BJ (cell line): ENCODE measurements at regions not wholly inside any gene's neighbourhood (a gene's known extent, or its start where the extent isn't known, plus 50 kb on each side); places are given as distances from the start of the nearest gene placed in this dataset.
"Not testable (repeated sequence)": the region's sequence is repeated elsewhere in the genome, so short reads cannot be mapped to it uniquely, and the experiment has no call there.

Experiments used
- CTCF ChIA-PET: fragments of 350-600 bp; formaldehyde crosslinking; extraction: SDS; loops from one replicate; lab custom pipeline; 2021; ENCODE audit warnings: antibody characterized with exemption, inconsistent platforms; lab: Yijun Ruan, JAX
- POLR2A ChIA-PET: fragments of 300-600 bp; sonication (Branson Sonifier 250); formaldehyde crosslinking; extraction: SDS; loops from one replicate; lab custom pipeline; 2021; ENCODE audit warnings: antibody characterized with exemption; lab: Charles Lee
- DNase-seq: peaks from one replicate; pipeline ENCODE4 v3.0.0-alpha.2; 2011; ENCODE audit warnings: low read depth
- H3K27me3 ChIP-seq: 2 replicates; pipeline ENCODE4 v1.6.0; 2011; ENCODE audit warnings: low read length; ENCODE audit not compliant: control insufficient read depth, insufficient read depth
- H3K36me3 ChIP-seq: 2 replicates; pipeline ENCODE4 v1.5.1; 2011; ENCODE audit warnings: low read length; ENCODE audit not compliant: control insufficient read depth, insufficient read depth
- H3K4me3 ChIP-seq: 2 replicates; pipeline ENCODE4 v1.5.1; 2011; ENCODE audit warnings: low read depth, mild to moderate bottlenecking, control low read depth, low read length
- TF ChIP-seq, protein P1 (sequence below): IDR thresholded peaks from 2 replicates; pipeline ENCODE4 v1.5.1; 2011; ENCODE audit warnings: low read depth, mild to moderate bottlenecking, control low read depth, inconsistent platforms, low read length, moderate library complexity; ENCODE audit not compliant: insufficient read depth

DNA sequence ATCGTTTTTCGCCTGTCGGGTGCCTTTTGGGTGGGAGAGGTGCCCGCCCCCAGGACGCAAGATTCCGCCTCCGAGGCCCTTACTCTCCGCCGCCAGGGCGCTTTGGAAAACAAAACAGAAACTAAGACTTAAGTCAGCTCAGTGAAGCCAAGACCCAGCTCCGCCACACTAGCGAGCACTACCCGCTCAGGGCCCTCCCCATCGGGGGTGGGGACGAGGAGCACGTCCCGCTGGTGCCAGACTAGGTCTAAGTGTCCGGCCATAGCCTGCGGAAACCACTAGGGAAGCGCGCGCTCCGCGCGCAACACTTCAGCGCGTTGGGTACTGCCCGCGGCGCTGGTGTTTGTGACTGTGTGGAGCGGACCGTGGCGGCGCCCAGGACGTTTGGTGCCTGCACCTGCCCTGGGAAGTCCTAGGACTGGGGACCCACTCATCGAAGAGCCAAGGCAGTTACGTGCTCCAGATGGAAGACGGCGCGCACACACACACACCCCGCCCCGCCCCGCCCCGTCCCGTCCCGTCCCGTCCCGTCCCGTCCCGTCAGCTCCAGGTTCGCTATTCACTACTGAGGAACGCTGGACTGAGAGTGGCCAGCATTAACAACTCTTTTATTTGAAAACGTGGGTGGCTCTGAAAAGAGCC is 57.6 kb upstream of the BOLA1 start:
- H3K36me3 ChIP-seq, CTCF ChIA-PET, H3K4me3 ChIP-seq, POLR2A ChIA-PET, H3K27me3 ChIP-seq, DNase-seq: not testable (repeated sequence)

DNA sequence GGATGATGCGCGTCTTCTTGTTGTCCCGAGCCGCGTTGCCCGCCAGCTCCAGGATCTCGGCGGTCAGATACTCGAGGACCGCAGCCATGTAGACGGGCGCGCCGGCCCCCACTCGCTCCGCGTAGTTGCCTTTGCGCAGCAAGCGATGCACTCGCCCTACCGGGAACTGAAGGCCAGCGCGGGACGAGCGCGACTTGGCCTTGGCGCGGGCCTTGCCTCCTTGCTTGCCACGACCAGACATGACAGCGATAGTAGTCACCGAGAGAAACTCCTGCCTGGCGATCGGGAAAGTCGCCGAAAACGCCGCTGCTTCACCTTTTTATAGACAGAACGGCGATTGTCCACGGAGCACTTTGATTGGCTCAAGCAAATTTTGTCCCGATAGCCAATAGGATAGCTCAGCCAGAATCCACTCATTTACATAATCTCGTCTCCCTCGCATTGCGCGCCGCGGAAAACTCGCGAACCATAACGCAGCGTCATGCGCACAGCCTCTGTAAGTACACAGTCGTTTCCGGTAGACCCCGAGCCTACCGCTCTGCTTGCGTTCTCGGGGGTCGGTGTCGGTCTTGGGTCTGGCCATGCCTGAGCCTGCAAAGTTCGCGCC is 56.8 kb upstream of the BOLA1 start:
- H3K4me3 ChIP-seq, H3K27me3 ChIP-seq, CTCF ChIA-PET, H3K36me3 ChIP-seq, POLR2A ChIA-PET, DNase-seq: not testable (repeated sequence)

DNA sequence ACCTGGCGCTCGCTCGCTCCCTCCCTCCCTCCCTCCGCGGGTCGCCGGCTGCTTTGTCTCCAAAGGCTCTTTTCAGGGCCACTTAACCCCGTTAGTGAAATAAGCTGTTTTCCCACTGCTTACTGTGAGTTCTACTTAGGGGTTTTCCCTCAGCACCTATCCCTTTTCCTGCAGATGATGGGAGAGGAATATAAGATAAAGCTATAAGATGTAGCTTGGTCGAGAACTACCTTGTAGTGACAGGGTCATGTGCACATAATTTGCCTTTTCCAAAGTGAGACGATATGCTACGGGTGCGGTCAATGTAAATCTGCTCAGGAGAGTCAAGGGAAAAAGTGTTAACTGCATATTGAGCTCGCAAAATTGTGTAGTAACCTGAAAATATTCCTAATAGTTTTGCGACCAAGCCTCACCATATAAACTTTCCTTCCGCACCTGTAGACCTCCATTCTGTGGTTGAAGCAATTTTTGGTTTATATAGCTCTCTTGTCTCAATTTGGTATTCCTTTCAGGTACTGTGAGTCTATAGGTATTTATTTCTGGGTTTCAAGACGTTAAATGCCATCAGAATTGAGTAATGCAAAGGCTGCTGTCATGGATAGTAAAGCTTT is 55.8 kb upstream of the BOLA1 start:
- POLR2A ChIA-PET: interaction anchor here (1.3 kb wide), 1 partner anchor 43 kb away, joined by 12 read pairs; a partner anchor contains a TSS
- DNase-seq: no peak
- CTCF ChIA-PET: no interaction called here
- no peaks in the 10 kb centered on the region for H3K36me3 ChIP-seq
- TF ChIP-seq, protein P1, sequence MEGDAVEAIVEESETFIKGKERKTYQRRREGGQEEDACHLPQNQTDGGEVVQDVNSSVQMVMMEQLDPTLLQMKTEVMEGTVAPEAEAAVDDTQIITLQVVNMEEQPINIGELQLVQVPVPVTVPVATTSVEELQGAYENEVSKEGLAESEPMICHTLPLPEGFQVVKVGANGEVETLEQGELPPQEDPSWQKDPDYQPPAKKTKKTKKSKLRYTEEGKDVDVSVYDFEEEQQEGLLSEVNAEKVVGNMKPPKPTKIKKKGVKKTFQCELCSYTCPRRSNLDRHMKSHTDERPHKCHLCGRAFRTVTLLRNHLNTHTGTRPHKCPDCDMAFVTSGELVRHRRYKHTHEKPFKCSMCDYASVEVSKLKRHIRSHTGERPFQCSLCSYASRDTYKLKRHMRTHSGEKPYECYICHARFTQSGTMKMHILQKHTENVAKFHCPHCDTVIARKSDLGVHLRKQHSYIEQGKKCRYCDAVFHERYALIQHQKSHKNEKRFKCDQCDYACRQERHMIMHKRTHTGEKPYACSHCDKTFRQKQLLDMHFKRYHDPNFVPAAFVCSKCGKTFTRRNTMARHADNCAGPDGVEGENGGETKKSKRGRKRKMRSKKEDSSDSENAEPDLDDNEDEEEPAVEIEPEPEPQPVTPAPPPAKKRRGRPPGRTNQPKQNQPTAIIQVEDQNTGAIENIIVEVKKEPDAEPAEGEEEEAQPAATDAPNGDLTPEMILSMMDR: no peak
- H3K27me3 ChIP-seq: no peaks in the 10 kb centered on the region
- H3K4me3 ChIP-seq: peak overlapping the region; percentile 58

DNA sequence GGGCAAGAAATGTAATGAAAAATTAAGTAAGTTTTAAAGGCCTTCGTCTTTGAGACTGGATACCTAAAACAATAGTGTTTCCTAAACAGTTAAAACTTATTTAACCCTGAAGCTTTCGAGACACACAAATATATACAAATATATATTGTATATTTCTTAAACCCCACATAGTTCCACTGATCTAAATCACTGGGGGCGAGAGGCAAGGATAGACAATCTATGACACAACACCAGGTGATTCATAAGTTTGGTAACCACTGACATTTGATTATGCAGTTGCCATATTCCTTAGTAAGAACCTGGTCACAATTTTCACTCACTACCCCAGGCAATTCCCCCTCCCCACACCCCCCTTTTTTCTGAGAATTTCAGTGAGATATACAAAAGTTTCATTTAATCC is 55.3 kb upstream of the BOLA1 start:
- POLR2A ChIA-PET: interaction anchor here (1.3 kb wide), 1 partner anchor 43 kb away, joined by 12 read pairs; a partner anchor contains a TSS
- peak overlapping the region; percentile 58 for H3K4me3 ChIP-seq
- TF ChIP-seq, protein P1: no peak
- CTCF ChIA-PET: no interaction called here
- no peaks in the 10 kb centered on the region for H3K36me3 ChIP-seq
- H3K27me3 ChIP-seq: no peaks in the 10 kb centered on the region
- no peak for DNase-seq

DNA sequence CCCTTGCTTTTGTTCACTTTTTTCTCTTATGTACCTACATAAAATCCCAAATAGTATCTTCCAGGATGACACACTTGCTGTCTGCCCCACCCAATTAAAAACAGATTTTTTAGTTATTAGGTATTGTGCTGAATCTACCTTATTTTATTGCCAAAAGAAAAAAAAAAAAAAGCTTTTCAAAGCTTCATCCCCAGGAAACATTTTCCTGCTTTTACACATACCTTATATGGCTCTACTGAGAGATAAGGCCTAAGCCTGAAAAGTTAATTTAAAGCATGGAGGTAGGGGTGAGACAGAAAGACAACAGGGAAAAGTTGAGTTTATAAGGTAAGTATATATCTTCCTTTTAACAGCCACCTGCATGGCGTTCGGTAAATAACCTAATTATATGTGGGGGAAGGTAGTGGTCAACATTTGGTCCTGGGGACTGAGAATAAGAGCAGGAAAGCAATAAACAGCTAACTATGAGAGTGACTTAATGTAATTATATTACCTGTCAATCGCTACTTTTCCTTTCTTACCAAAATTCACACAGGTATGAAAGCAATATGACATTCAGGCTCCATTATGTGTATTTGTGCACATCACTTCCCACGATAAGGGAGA is 54.6 kb upstream of the BOLA1 start:
- peak overlapping the region; percentile 1; the same call in 1 of the 2 replicates for H3K4me3 ChIP-seq

More for the DNA sequence above, 54.6 kb upstream of the BOLA1 start:
- no peaks in the 10 kb centered on the region for H3K36me3 ChIP-seq
- POLR2A ChIA-PET: no interaction called here
- TF ChIP-seq, protein P1: no peak
- CTCF ChIA-PET: no interaction called here
- DNase-seq: no peak
- no peaks in the 10 kb centered on the region for H3K27me3 ChIP-seq
